Liver (tissue), 3 donors: ENCODE measurements at regions not wholly inside any gene's neighbourhood (a gene's known extent, or its start where the extent isn't known, plus 50 kb on each side); places are given as distances from the start of the nearest gene placed in this dataset.

Experiments used
- EGR1 ChIP-seq, 2 donors: IDR thresholded peaks; 2 replicates each; pipeline ENCODE4 v1.6.1; 2016 to 2018; ENCODE audit warnings: antibody characterized with exemption in 2 of 2, low read depth in 2 of 2
- FOXA1 ChIP-seq: IDR thresholded peaks from 2 replicates; pipeline ENCODE4 v1.6.1; 2016; ENCODE audit warnings: antibody characterized with exemption
- GABPA ChIP-seq, 2 donors: IDR thresholded peaks in 1 of 2; conservative IDR thresholded peaks in 1 of 2; 2 replicates each; pipeline ENCODE4 v1.6.1; 2016; ENCODE audit warnings: antibody characterized with exemption in 2 of 2, mild to moderate bottlenecking in 1 of 2, moderate library complexity in 1 of 2
- HNF4G ChIP-seq: IDR thresholded peaks from 2 replicates; pipeline ENCODE4 v1.6.1; 2016; ENCODE audit warnings: antibody characterized with exemption
- JUND ChIP-seq, 2 donors: IDR thresholded peaks; 2 replicates each; pipeline ENCODE4 v1.6.1; 2016; ENCODE audit warnings: antibody characterized with exemption in 2 of 2
- RAD21 ChIP-seq, 2 donors: IDR thresholded peaks; 2 replicates each; pipeline ENCODE4 v1.6.1; 2016; ENCODE audit warnings: antibody characterized with exemption in 2 of 2, mild to moderate bottlenecking in 2 of 2
- RXRA ChIP-seq, 2 donors: IDR thresholded peaks; 2 replicates each; pipeline ENCODE4 v1.6.1; 2017 to 2018; ENCODE audit warnings: antibody characterized with exemption in 2 of 2, mild to moderate bottlenecking in 1 of 2
- SP1 ChIP-seq: IDR thresholded peaks from 2 replicates; pipeline ENCODE4 v1.6.1; 2018; ENCODE audit warnings: antibody characterized with exemption, mild to moderate bottlenecking
- TF ChIP-seq, protein P1 (sequence below): fragments of 150-350 bp; IDR thresholded peaks from 2 replicates; pipeline ENCODE4 v1.5.1; 2017; ENCODE audit warnings: improper control_type of control experiment, low read depth, low read length; ENCODE audit not compliant: missing input control
- TF ChIP-seq, protein P2 (sequence below): IDR thresholded peaks from 2 replicates; pipeline ENCODE4 v1.6.1; 2016; ENCODE audit warnings: antibody characterized with exemption
- TF ChIP-seq, protein P3 (sequence below): IDR thresholded peaks from 2 replicates; pipeline ENCODE4 v1.6.1; 2016; ENCODE audit warnings: antibody characterized with exemption, mild to moderate bottlenecking
- TF ChIP-seq, protein P4 (sequence below): IDR thresholded peaks from 2 replicates; pipeline ENCODE4 v1.6.1; 2016; ENCODE audit warnings: antibody characterized with exemption
- donor health status: healthy.
- donor health status: healthy.

DNA sequence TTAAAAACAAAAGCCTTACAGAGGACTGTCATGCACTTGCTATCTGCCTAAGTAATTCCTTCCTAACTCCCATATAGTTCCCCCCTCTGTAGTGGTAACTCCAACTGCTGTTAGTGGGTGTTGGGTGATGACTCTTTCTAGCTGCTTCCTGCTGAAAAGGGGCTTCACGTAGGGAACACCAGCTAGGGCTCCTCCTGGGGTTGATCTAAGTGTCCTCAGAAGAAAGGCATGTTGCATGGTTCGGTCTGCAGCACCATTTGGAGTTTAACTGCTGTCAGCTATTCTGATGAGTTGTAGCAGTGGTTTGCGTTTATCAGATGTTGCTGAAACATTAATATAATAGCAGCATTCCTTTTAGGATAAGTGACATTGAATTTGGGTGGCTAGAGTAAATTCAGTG lies 281.9 kb upstream of the TUSC1 start:
- TF ChIP-seq, protein P1, sequence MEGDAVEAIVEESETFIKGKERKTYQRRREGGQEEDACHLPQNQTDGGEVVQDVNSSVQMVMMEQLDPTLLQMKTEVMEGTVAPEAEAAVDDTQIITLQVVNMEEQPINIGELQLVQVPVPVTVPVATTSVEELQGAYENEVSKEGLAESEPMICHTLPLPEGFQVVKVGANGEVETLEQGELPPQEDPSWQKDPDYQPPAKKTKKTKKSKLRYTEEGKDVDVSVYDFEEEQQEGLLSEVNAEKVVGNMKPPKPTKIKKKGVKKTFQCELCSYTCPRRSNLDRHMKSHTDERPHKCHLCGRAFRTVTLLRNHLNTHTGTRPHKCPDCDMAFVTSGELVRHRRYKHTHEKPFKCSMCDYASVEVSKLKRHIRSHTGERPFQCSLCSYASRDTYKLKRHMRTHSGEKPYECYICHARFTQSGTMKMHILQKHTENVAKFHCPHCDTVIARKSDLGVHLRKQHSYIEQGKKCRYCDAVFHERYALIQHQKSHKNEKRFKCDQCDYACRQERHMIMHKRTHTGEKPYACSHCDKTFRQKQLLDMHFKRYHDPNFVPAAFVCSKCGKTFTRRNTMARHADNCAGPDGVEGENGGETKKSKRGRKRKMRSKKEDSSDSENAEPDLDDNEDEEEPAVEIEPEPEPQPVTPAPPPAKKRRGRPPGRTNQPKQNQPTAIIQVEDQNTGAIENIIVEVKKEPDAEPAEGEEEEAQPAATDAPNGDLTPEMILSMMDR: no peak
- no peak for TF ChIP-seq RXRA (IDR thresholded peaks at IDR 0.05)
- TF ChIP-seq GABPA (IDR thresholded peaks at IDR 0.05 in 1 of 2, conservative IDR thresholded peaks at IDR 0.05 in 1 of 2): no peak
- TF ChIP-seq SP1: no peak
- TF ChIP-seq, protein P2, sequence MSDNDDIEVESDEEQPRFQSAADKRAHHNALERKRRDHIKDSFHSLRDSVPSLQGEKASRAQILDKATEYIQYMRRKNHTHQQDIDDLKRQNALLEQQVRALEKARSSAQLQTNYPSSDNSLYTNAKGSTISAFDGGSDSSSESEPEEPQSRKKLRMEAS: no peak
- no peak for TF ChIP-seq FOXA1
- TF ChIP-seq, protein P3, sequence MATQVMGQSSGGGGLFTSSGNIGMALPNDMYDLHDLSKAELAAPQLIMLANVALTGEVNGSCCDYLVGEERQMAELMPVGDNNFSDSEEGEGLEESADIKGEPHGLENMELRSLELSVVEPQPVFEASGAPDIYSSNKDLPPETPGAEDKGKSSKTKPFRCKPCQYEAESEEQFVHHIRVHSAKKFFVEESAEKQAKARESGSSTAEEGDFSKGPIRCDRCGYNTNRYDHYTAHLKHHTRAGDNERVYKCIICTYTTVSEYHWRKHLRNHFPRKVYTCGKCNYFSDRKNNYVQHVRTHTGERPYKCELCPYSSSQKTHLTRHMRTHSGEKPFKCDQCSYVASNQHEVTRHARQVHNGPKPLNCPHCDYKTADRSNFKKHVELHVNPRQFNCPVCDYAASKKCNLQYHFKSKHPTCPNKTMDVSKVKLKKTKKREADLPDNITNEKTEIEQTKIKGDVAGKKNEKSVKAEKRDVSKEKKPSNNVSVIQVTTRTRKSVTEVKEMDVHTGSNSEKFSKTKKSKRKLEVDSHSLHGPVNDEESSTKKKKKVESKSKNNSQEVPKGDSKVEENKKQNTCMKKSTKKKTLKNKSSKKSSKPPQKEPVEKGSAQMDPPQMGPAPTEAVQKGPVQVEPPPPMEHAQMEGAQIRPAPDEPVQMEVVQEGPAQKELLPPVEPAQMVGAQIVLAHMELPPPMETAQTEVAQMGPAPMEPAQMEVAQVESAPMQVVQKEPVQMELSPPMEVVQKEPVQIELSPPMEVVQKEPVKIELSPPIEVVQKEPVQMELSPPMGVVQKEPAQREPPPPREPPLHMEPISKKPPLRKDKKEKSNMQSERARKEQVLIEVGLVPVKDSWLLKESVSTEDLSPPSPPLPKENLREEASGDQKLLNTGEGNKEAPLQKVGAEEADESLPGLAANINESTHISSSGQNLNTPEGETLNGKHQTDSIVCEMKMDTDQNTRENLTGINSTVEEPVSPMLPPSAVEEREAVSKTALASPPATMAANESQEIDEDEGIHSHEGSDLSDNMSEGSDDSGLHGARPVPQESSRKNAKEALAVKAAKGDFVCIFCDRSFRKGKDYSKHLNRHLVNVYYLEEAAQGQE: no peak
- TF ChIP-seq, protein P4, sequence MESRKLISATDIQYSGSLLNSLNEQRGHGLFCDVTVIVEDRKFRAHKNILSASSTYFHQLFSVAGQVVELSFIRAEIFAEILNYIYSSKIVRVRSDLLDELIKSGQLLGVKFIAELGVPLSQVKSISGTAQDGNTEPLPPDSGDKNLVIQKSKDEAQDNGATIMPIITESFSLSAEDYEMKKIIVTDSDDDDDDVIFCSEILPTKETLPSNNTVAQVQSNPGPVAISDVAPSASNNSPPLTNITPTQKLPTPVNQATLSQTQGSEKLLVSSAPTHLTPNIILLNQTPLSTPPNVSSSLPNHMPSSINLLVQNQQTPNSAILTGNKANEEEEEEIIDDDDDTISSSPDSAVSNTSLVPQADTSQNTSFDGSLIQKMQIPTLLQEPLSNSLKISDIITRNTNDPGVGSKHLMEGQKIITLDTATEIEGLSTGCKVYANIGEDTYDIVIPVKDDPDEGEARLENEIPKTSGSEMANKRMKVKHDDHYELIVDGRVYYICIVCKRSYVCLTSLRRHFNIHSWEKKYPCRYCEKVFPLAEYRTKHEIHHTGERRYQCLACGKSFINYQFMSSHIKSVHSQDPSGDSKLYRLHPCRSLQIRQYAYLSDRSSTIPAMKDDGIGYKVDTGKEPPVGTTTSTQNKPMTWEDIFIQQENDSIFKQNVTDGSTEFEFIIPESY: no peak
- TF ChIP-seq JUND (IDR thresholded peaks at IDR 0.05): no peak
- TF ChIP-seq HNF4G: no peak
- TF ChIP-seq RAD21 (IDR thresholded peaks at IDR 0.05): no peak
- TF ChIP-seq EGR1 (IDR thresholded peaks at IDR 0.05; ENCODE audit: low read depth in 2 of 2): no peak
